A549 (cell line): ENCODE measurements at regions not wholly inside any gene's neighbourhood (a gene's known extent, or its start where the extent isn't known, plus 50 kb on each side); places are given as distances from the start of the nearest gene placed in this dataset.

Source experiments
- ATAC-seq, 2 experiments: fragments of 200-7000 bp in 1 of 2; fragments of >200 bp in 1 of 2; cut with Nextera tagmentation in 1 of 2; cut with Tn5 transposase in 1 of 2; 3 replicates each; pipeline versions ENCODE4 v1.8.0 to v1.9.1; 2018 to 2020; ENCODE audit warnings: mild to moderate bottlenecking in 1 of 2, moderate library complexity in 1 of 2
- CTCF ChIA-PET: fragments of 300-600 bp; sonication (Branson Sonifier 250); formaldehyde crosslinking; extraction: SDS; loops from one replicate; lab custom pipeline; 2021; ENCODE audit warnings: antibody characterized with exemption, inconsistent platforms; lab: Yijun Ruan, JAX
- POLR2A ChIA-PET: fragments of 350-600 bp; formaldehyde crosslinking; extraction: SDS; loops from one replicate; lab custom pipeline; 2021; ENCODE audit warnings: antibody characterized with exemption, inconsistent platforms; lab: Yijun Ruan, JAX
- DNase-seq, 2 experiments: peaks; one replicate each; pipeline versions ENCODE4 v3.0.0 to v3.0.0-alpha.2; 2011 to 2016; ENCODE audit warnings: low read depth in 1 of 2, low spot score in 1 of 2
- FAIRE-seq: peaks from 2 replicates; lab custom pipeline; 2011; peaks lifted over from hg19 to GRCh38; lab: Jason Lieb, UNC
- H3K27ac ChIP-seq, 2 experiments: fragments of >200 bp; sonication (Bioruptor Twin); formaldehyde crosslinking; 3 replicates each; pipeline ENCODE4 v1.5.1; 2016 to 2017
- H3K4me1 ChIP-seq: fragments of >200 bp; sonication (Bioruptor Twin); formaldehyde crosslinking; 3 replicates; pipeline ENCODE4 v1.6.1; 2016
- H3K4me2 ChIP-seq: fragments of >200 bp; sonication (Bioruptor Twin); formaldehyde crosslinking; 3 replicates; pipeline ENCODE4 v1.6.1; 2016
- H3K4me3 ChIP-seq: fragments of >200 bp; sonication (Bioruptor Twin); formaldehyde crosslinking; 3 replicates; pipeline ENCODE4 v1.5.1; 2016
- H3K9me3 ChIP-seq: fragments of >200 bp; sonication (Bioruptor Twin); formaldehyde crosslinking; 3 replicates; pipeline ENCODE4 v1.6.1; 2016
- BHLHE40 ChIP-seq: IDR thresholded peaks from 2 replicates; pipeline ENCODE4 v1.6.1; 2012; ENCODE audit warnings: low read depth, low read length, inconsistent platforms
- CBX8 ChIP-seq: fragments of 200-600 bp; sonication (generic); IDR thresholded peaks from 2 replicates; pipeline ENCODE4 v1.6.1; 2016
- CEBPB ChIP-seq, 2 experiments: fragments of >200 bp in 1 of 2; sonication (Bioruptor Twin) in 1 of 2; formaldehyde crosslinking in 1 of 2; IDR thresholded peaks; 2 replicates each; pipeline ENCODE4 v1.6.1; 2012 to 2016
- EP300 ChIP-seq, 2 experiments: fragments of >200 bp; sonication (Bioruptor Twin); formaldehyde crosslinking; IDR thresholded peaks; 2 replicates in 1 of 2; 3 replicates in 1 of 2; pipeline ENCODE4 v1.6.1; 2016 to 2017
- FOSB ChIP-seq: fragments of 250-450 bp; sonication (Bioruptor Pico); IDR thresholded peaks from 2 replicates; pipeline ENCODE4 v1.5.0; 2020; ENCODE audit warnings: mild to moderate bottlenecking, moderate library complexity
- FOXS1 ChIP-seq: fragments of 250-450 bp; sonication (Bioruptor Pico); IDR thresholded peaks from 2 replicates; pipeline ENCODE4 v1.5.0; 2020; ENCODE audit warnings: mild to moderate bottlenecking, moderate library complexity
- GATA3 ChIP-seq: IDR thresholded peaks from 2 replicates; pipeline ENCODE4 v1.6.1; 2012; ENCODE audit warnings: borderline replicate concordance
- HEYL ChIP-seq: fragments of 250-450 bp; sonication (Bioruptor Pico); IDR thresholded peaks from 2 replicates; pipeline ENCODE4 v1.8.0; 2021; ENCODE audit warnings: mild to moderate bottlenecking, moderate library complexity
- HOXA7 ChIP-seq: fragments of 250-450 bp; sonication (Bioruptor Pico); IDR thresholded peaks from 2 replicates; pipeline ENCODE4 v1.5.0; 2020; ENCODE audit warnings: mild to moderate bottlenecking, moderate library complexity
- JUNB ChIP-seq: fragments of >200 bp; sonication (Bioruptor Twin); formaldehyde crosslinking; IDR thresholded peaks from 2 replicates; pipeline ENCODE4 v1.6.1; 2016
- MYC ChIP-seq: IDR thresholded peaks from 2 replicates; pipeline ENCODE4 v1.6.1; 2012; ENCODE audit warnings: mild to moderate bottlenecking, inconsistent platforms, low read length, improper control_type of control experiment, borderline replicate concordance
- POLR2A ChIP-seq: IDR thresholded peaks from 2 replicates; pipeline ENCODE4 v1.6.1; 2012; ENCODE audit warnings: mild to moderate bottlenecking, low read length
- POLR2AphosphoS2 ChIP-seq: conservative IDR thresholded peaks from 2 replicates; pipeline ENCODE4 v1.6.1; 2012; ENCODE audit warnings: low read length, improper control_type of control experiment, inconsistent platforms
- SREBF2 ChIP-seq: fragments of 450-650 bp; IDR thresholded peaks from 2 replicates; pipeline ENCODE4 v1.6.1; 2014; ENCODE audit warnings: mild to moderate bottlenecking, moderate library complexity
- TFCP2L1 ChIP-seq: fragments of 250-450 bp; sonication (Bioruptor Pico); IDR thresholded peaks from 2 replicates; pipeline ENCODE4 v1.5.0; 2021; ENCODE audit warnings: mild to moderate bottlenecking
- ZFP36 ChIP-seq: fragments of 450-650 bp; IDR thresholded peaks from 2 replicates; pipeline ENCODE4 v1.6.1; 2014; ENCODE audit warnings: borderline replicate concordance; ENCODE audit not compliant: partially characterized antibody
- WGBS: methylation state at CpG from one replicate; pipeline ENCODE4 v1.1.6; 2017; ENCODE audit errors: missing lambda C conversion rate; 5-methylcytosine and 5-hydroxymethylcytosine counted together
- TF ChIP-seq, protein P1 (sequence below): fragments of 150-350 bp; IDR thresholded peaks from 2 replicates; pipeline ENCODE4 v1.6.1; 2014; ENCODE audit warnings: low read depth, mild to moderate bottlenecking, low read length
- TF ChIP-seq, protein P2 (sequence below): fragments of 250-450 bp; sonication (Bioruptor Pico); IDR thresholded peaks from 2 replicates; pipeline ENCODE4 v1.5.0; 2021; ENCODE audit warnings: mild to moderate bottlenecking, moderate library complexity, borderline replicate concordance
- TF ChIP-seq, protein P3 (sequence below): fragments of 200-600 bp; sonication (generic); IDR thresholded peaks from 2 replicates; pipeline ENCODE4 v1.6.1; 2016; ENCODE audit warnings: antibody characterized with exemption, mild to moderate bottlenecking, moderate library complexity
- TF ChIP-seq, protein P4 (sequence below): IDR thresholded peaks from 2 replicates; pipeline ENCODE4 v1.6.1; 2012

DNA sequence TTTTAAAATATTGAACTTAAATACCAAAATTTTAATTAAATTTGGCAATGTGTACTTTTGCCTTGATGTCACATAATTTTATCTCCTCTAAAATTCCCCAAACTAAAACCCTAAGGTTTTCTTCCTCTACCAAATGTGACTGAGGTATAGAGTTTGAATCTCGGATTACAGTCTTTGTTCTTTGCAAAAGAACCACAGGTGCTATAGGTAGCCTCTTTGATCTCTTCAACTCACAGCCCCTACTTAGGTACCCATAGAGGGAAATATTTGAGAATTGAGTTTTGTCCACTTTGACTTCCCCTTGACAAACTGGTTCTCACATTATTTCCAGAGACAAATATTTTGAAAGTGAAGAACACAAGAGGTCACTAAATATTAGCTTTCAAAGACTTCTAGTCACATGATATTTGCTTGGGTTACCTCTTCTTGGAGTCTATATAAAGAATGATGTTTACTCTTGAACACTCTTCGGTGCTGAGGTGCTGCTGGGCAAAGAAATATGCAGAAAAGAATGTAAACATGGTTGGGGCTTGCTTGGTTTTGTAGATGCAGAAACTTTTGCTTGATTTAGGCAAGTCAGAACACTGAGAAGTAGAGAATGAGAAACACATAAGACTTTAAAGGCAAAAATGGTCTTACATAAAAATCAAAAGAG lies 120.8 kb upstream of the MCTP2 start (continued):
- TF ChIP-seq, protein P1, sequence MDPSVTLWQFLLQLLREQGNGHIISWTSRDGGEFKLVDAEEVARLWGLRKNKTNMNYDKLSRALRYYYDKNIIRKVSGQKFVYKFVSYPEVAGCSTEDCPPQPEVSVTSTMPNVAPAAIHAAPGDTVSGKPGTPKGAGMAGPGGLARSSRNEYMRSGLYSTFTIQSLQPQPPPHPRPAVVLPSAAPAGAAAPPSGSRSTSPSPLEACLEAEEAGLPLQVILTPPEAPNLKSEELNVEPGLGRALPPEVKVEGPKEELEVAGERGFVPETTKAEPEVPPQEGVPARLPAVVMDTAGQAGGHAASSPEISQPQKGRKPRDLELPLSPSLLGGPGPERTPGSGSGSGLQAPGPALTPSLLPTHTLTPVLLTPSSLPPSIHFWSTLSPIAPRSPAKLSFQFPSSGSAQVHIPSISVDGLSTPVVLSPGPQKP = no peak
- no peak for TF ChIP-seq BHLHE40
- TF ChIP-seq, protein P2, sequence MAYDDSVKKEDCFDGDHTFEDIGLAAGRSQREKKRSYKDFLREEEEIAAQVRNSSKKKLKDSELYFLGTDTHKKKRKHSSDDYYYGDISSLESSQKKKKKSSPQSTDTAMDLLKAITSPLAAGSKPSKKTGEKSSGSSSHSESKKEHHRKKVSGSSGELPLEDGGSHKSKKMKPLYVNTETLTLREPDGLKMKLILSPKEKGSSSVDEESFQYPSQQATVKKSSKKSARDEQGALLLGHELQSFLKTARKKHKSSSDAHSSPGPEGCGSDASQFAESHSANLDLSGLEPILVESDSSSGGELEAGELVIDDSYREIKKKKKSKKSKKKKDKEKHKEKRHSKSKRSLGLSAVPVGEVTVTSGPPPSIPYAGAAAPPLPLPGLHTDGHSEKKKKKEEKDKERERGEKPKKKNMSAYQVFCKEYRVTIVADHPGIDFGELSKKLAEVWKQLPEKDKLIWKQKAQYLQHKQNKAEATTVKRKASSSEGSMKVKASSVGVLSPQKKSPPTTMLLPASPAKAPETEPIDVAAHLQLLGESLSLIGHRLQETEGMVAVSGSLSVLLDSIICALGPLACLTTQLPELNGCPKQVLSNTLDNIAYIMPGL (CRISPR knock-in tag) = no peak
- TF ChIP-seq FOXS1 = no peak

DNA sequence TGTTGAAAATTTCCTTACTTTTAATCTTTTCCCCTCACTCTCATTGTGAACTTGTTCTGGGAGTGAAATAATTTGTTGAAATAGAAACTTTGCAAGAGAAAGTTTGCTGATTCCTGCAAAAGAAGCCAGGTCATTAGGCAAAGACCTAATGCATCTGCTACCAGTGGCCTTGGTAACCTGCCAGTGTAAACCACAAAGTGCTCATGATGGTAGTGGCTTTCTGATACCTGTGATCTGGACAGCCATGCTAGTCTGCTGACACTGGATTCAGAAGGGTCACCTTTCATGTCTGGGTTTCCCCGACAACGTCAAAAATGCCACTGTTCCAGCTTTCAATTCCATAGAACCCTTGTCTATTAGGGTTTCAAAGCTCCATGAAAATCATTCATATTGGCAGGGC lies 123.7 kb upstream of the MCTP2 start:
- no peak overlapping the region for H3K4me2 ChIP-seq
- no peak for DNase-seq

More for the DNA sequence above, 123.7 kb upstream of the MCTP2 start:
- ATAC-seq (no peak), FAIRE-seq (no peak)
- no peaks in the 10 kb centered on the region for H3K9me3 ChIP-seq
- H3K27ac ChIP-seq = no peak overlapping the region
- WGBS = 4% methylated on average over 2 of the region's 2 CpGs
- H3K4me3 ChIP-seq = no peak overlapping the region
- ChIA-PET CTCF (interaction anchor here (2.0 kb wide), 1 partner anchor 12 kb away, joined by 12 read pairs; no protein-coding TSS in a partner anchor), POLR2A (no interaction called here)
- TF ChIP-seq MYC (no peak), FOSB (CRISPR knock-in tag) (no peak), HOXA7 (CRISPR knock-in tag) (no peak), BHLHE40 (no peak), GATA3 (no peak), EP300 (IDR thresholded peaks at IDR 0.05) (no peak), POLR2AphosphoS2 (no peak), SREBF2 (no peak), JUNB (no peak), ZFP36 (no peak), CEBPB (IDR thresholded peaks at IDR 0.05) (no peak), POLR2A (no peak), HEYL (CRISPR knock-in tag) (no peak), CBX8 (no peak), TFCP2L1 (CRISPR knock-in tag) (no peak)
- TF ChIP-seq, protein P1 = no peak
- TF ChIP-seq, protein P2 (CRISPR knock-in tag) = no peak
- TF ChIP-seq, protein P3, sequence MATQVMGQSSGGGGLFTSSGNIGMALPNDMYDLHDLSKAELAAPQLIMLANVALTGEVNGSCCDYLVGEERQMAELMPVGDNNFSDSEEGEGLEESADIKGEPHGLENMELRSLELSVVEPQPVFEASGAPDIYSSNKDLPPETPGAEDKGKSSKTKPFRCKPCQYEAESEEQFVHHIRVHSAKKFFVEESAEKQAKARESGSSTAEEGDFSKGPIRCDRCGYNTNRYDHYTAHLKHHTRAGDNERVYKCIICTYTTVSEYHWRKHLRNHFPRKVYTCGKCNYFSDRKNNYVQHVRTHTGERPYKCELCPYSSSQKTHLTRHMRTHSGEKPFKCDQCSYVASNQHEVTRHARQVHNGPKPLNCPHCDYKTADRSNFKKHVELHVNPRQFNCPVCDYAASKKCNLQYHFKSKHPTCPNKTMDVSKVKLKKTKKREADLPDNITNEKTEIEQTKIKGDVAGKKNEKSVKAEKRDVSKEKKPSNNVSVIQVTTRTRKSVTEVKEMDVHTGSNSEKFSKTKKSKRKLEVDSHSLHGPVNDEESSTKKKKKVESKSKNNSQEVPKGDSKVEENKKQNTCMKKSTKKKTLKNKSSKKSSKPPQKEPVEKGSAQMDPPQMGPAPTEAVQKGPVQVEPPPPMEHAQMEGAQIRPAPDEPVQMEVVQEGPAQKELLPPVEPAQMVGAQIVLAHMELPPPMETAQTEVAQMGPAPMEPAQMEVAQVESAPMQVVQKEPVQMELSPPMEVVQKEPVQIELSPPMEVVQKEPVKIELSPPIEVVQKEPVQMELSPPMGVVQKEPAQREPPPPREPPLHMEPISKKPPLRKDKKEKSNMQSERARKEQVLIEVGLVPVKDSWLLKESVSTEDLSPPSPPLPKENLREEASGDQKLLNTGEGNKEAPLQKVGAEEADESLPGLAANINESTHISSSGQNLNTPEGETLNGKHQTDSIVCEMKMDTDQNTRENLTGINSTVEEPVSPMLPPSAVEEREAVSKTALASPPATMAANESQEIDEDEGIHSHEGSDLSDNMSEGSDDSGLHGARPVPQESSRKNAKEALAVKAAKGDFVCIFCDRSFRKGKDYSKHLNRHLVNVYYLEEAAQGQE = no peak
- TF ChIP-seq, protein P4, sequence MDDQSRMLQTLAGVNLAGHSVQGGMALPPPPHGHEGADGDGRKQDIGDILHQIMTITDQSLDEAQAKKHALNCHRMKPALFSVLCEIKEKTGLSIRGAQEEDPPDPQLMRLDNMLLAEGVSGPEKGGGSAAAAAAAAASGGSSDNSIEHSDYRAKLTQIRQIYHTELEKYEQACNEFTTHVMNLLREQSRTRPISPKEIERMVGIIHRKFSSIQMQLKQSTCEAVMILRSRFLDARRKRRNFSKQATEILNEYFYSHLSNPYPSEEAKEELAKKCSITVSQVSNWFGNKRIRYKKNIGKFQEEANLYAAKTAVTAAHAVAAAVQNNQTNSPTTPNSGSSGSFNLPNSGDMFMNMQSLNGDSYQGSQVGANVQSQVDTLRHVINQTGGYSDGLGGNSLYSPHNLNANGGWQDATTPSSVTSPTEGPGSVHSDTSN = no peak
- H3K4me1 ChIP-seq = no peaks in the 10 kb centered on the region
